Astrocyte (in vitro differentiated cells and primary cell): ENCODE measurements at regions not wholly inside any gene's neighbourhood (a gene's known extent, or its start where the extent isn't known, plus 50 kb on each side); places are given as distances from the start of the nearest gene placed in this dataset.

ENCODE experiments used
- DNase-seq: peaks from one replicate; pipeline ENCODE4 v3.0.0-alpha.2; 2010; ENCODE audit warnings: low read depth
- FAIRE-seq: peaks from 2 replicates; lab custom pipeline; 2011; peaks lifted over from hg19 to GRCh38; lab: Jason Lieb, UNC
- H2AFZ ChIP-seq: 2 replicates; pipeline ENCODE4 v1.6.0; 2012; ENCODE audit warnings: low read depth, low read length, inconsistent platforms
- H3K27ac ChIP-seq: 2 replicates; pipeline ENCODE4 v1.5.1; 2011; ENCODE audit warnings: low read depth, low read length, inconsistent platforms
- H3K27me3 ChIP-seq: 2 replicates; pipeline ENCODE4 v1.6.0; 2011; ENCODE audit warnings: low read length, inconsistent platforms; ENCODE audit not compliant: insufficient read depth
- H3K36me3 ChIP-seq: 2 replicates; pipeline ENCODE4 v1.5.1; 2011; ENCODE audit warnings: low read length, inconsistent platforms; ENCODE audit not compliant: insufficient read depth
- H3K4me1 ChIP-seq: 2 replicates; pipeline ENCODE4 v1.5.1; 2011; ENCODE audit warnings: low read length, inconsistent platforms; ENCODE audit not compliant: insufficient read depth
- H3K4me2 ChIP-seq: 2 replicates; pipeline ENCODE4 v1.6.0; 2012; ENCODE audit warnings: low read length, inconsistent platforms
- H3K4me3 ChIP-seq: 2 replicates; pipeline ENCODE4 v1.5.1; 2011; ENCODE audit warnings: low read depth, mild to moderate bottlenecking, low read length, inconsistent platforms; ENCODE audit not compliant: insufficient read depth
- H3K79me2 ChIP-seq: 2 replicates; pipeline ENCODE4 v1.6.0; 2012; ENCODE audit warnings: mild to moderate bottlenecking, low read length, inconsistent platforms; ENCODE audit not compliant: insufficient read depth
- H3K9ac ChIP-seq: 2 replicates; pipeline ENCODE4 v1.6.0; 2012; ENCODE audit warnings: mild to moderate bottlenecking, low read length, inconsistent platforms
- H3K9me3 ChIP-seq: 2 replicates; pipeline ENCODE4 v1.5.1; 2012; ENCODE audit warnings: low read depth, mild to moderate bottlenecking, low read length, inconsistent platforms; ENCODE audit not compliant: insufficient read depth
- H4K20me1 ChIP-seq: 2 replicates; pipeline ENCODE4 v1.6.0; 2012; ENCODE audit warnings: low read length, inconsistent platforms; ENCODE audit not compliant: insufficient read depth
- H3K27ac Mint-ChIP-seq: one replicate; pipeline ENCODE4 v1.8.0; 2021; ENCODE audit warnings: mild to moderate bottlenecking, mixed read lengths; ENCODE audit not compliant: unreplicated experiment
- H3K27me3 Mint-ChIP-seq: one replicate; pipeline ENCODE4 v1.8.0; 2021; ENCODE audit warnings: low read depth, mixed read lengths; ENCODE audit not compliant: unreplicated experiment
- H3K36me3 Mint-ChIP-seq: one replicate; pipeline ENCODE4 v1.8.0; 2021; ENCODE audit warnings: low read depth, mixed read lengths; ENCODE audit not compliant: unreplicated experiment
- H3K4me1 Mint-ChIP-seq: one replicate; pipeline ENCODE4 v1.8.0; 2021; ENCODE audit warnings: low read depth, mixed read lengths; ENCODE audit not compliant: unreplicated experiment
- H3K4me3 Mint-ChIP-seq: one replicate; pipeline ENCODE4 v1.8.0; 2021; ENCODE audit warnings: mild to moderate bottlenecking, moderate library complexity, mixed read lengths; ENCODE audit not compliant: unreplicated experiment
- H3K9me3 Mint-ChIP-seq: one replicate; pipeline ENCODE4 v1.8.0; 2021; ENCODE audit warnings: mild to moderate bottlenecking, mixed read lengths; ENCODE audit not compliant: unreplicated experiment
- EZH2 ChIP-seq: IDR thresholded peaks from 2 replicates; pipeline ENCODE4 v1.6.1; 2012; ENCODE audit warnings: mild to moderate bottlenecking, low read length, inconsistent platforms; ENCODE audit not compliant: insufficient read depth
- TF ChIP-seq, protein P1 (sequence below): IDR thresholded peaks from 2 replicates; pipeline ENCODE4 v1.5.1; 2011; ENCODE audit warnings: low read depth, mild to moderate bottlenecking, inconsistent platforms, low read length, moderate library complexity; ENCODE audit not compliant: insufficient read depth

DNA sequence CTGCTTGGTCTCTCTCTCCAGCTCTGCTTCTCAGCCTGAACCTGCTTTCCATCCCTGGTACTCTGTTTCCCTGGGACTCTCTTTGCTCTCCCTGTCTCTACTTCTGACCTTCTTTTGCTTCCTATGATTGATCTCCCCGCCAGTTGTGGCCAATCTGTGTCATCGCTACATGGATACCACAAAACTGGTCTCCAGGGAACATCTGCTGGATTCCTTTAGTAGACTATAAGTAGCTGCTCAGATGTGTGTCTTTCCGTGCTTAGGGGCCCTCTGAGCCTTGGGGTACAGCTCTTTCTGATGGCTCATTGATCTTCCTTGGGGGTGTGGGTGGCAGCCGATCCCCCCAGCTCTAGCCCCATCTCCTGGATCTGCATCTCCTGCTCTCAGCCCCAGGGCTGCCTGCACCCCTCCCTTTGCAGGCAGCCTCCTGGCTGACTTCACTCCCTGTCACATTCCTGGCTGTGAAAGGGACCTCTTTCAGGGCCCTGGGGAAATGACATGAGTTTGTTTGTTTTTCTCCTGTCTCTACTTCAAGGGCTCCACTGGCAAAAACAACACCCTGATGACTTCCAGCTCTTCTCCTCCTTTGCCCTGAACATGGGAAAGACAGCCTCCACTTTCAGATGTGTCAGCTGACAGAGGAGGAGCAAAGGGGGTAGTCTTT lies 333.7 kb downstream of the CYP26B1 start:
- Mint-ChIP-seq H3K27ac (no peak overlapping the region), H3K4me3 (no peak overlapping the region)

DNA sequence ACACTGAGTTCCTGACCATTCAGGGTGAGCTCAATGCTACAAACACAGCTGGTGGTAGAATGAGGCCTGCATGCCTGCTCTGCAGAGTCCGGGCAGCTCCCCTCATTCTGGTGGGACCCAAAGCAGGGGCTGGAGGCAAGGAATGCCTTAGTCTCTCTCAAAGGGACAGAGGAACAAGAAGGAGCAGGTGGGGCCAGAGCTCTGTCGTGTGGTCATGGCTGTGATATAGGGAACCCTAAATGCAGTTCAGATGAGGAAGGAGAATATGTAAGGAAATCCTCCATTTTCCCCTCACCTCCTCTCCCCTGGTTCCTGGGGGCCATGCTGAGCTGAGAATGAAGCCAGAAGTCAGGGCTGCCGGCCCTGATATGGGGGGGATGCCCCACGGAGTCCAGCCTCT lies 334.3 kb downstream of the CYP26B1 start:
- no peak for TF ChIP-seq EZH2
- TF ChIP-seq, protein P1, sequence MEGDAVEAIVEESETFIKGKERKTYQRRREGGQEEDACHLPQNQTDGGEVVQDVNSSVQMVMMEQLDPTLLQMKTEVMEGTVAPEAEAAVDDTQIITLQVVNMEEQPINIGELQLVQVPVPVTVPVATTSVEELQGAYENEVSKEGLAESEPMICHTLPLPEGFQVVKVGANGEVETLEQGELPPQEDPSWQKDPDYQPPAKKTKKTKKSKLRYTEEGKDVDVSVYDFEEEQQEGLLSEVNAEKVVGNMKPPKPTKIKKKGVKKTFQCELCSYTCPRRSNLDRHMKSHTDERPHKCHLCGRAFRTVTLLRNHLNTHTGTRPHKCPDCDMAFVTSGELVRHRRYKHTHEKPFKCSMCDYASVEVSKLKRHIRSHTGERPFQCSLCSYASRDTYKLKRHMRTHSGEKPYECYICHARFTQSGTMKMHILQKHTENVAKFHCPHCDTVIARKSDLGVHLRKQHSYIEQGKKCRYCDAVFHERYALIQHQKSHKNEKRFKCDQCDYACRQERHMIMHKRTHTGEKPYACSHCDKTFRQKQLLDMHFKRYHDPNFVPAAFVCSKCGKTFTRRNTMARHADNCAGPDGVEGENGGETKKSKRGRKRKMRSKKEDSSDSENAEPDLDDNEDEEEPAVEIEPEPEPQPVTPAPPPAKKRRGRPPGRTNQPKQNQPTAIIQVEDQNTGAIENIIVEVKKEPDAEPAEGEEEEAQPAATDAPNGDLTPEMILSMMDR, result no peak
- H3K27ac ChIP-seq, result no peak overlapping the region
- no peak overlapping the region for H3K4me3 ChIP-seq
- H3K4me3 Mint-ChIP-seq, result no peak overlapping the region
- no peaks in the 10 kb centered on the region for H3K36me3 ChIP-seq
- no peak overlapping the region for H2AFZ ChIP-seq
- no peak overlapping the region for H3K4me2 ChIP-seq
- no peaks in the 10 kb centered on the region for H3K79me2 ChIP-seq
- peaks cover 59% of the 10 kb centered on the region for H3K27me3 Mint-ChIP-seq
- peaks cover 6% of the 10 kb centered on the region for H3K9me3 Mint-ChIP-seq
- DNase-seq, result no peak
- H3K27ac Mint-ChIP-seq, result no peak overlapping the region
- no peaks in the 10 kb centered on the region for H3K4me1 ChIP-seq
- H3K36me3 Mint-ChIP-seq, result no peaks in the 10 kb centered on the region
- no peaks in the 10 kb centered on the region for H3K4me1 Mint-ChIP-seq
- H3K9me3 ChIP-seq, result peaks cover 4% of the 10 kb centered on the region
- H3K9ac ChIP-seq, result no peak overlapping the region
- peaks cover 3% of the 10 kb centered on the region for H3K27me3 ChIP-seq
- no peaks in the 10 kb centered on the region for H4K20me1 ChIP-seq
- FAIRE-seq, result no peak

More for the DNA sequence above, 333.7 kb downstream of the CYP26B1 start:
- Histone ChIP-seq H3K27me3 (peaks cover 3% of the 10 kb centered on the region), H3K36me3 (no peaks in the 10 kb centered on the region), H3K27ac (no peak overlapping the region), H4K20me1 (no peaks in the 10 kb centered on the region), H3K79me2 (no peaks in the 10 kb centered on the region), H2AFZ (no peak overlapping the region), H3K4me1 (no peaks in the 10 kb centered on the region), H3K4me2 (no peak overlapping the region), H3K4me3 (no peak overlapping the region), H3K9ac (no peak overlapping the region), H3K9me3 (peaks cover 4% of the 10 kb centered on the region)
- peaks cover 58% of the 10 kb centered on the region for H3K27me3 Mint-ChIP-seq
- FAIRE-seq, result no peak
- H3K9me3 Mint-ChIP-seq, result peaks cover 6% of the 10 kb centered on the region
- TF ChIP-seq, protein P1, result no peak
- no peak for TF ChIP-seq EZH2
- DNase-seq, result no peak
- no peaks in the 10 kb centered on the region for H3K4me1 Mint-ChIP-seq
- no peaks in the 10 kb centered on the region for H3K36me3 Mint-ChIP-seq

DNA sequence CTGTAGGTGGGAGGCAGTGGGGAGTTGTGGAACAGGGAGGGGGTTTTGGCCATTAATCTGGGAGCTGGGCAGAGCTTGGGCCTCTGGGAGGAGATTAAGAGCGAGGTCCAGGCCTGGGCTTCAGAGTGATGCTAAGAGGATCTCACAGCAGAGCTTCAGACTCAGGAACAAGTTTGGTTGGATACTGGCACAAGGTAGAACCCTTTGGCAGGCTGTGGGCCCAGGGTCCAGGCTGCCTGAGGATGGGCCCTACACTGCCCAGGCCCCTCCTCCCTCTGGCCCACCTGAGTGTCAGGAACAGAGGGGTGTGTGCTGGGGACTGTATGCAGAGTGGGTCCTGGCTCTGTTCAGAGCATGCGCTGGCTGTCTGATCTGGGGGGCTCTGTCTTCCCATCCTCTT lies 334.9 kb downstream of the CYP26B1 start:
- TF ChIP-seq, protein P1, result no peak
- TF ChIP-seq EZH2, result no peak
- Histone ChIP-seq H3K79me2 (no peaks in the 10 kb centered on the region), H2AFZ (no peak overlapping the region), H3K27me3 (peaks cover 3% of the 10 kb centered on the region), H3K36me3 (no peaks in the 10 kb centered on the region), H3K27ac (no peak overlapping the region), H3K9ac (no peak overlapping the region), H3K4me3 (no peak overlapping the region), H4K20me1 (no peaks in the 10 kb centered on the region), H3K9me3 (peaks cover 4% of the 10 kb centered on the region), H3K4me2 (no peak overlapping the region), H3K4me1 (no peaks in the 10 kb centered on the region)
- Mint-ChIP-seq H3K4me1 (no peaks in the 10 kb centered on the region), H3K27me3 (peaks cover 64% of the 10 kb centered on the region), H3K36me3 (no peaks in the 10 kb centered on the region), H3K27ac (no peak overlapping the region), H3K9me3 (peaks cover 6% of the 10 kb centered on the region), H3K4me3 (no peak overlapping the region)
- no peak for DNase-seq
- no peak for FAIRE-seq
